ENCODE measurements at regions not wholly inside any gene's neighbourhood (a gene's known extent, or its start where the extent isn't known, plus 50 kb on each side); places are given as distances from the start of the nearest gene placed in this dataset.
"Not testable (repeated sequence)": the region's sequence is repeated elsewhere in the genome, so short reads cannot be mapped to it uniquely, and the experiment has no call there.

- H3K27ac Mint-ChIP-seq; H3K4me1 ChIP-seq (ENCODE audit: insufficient read depth, low read length); H3K27ac ChIP-seq (ENCODE audit: low read depth in 1 of 2, low read length in 2 of 2); H3K27me3 ChIP-seq (ENCODE audit: control insufficient read depth in 1 of 2, insufficient read depth in 2 of 2, low read length in 2 of 2); H3K4me3 ChIP-seq (ENCODE audit: low read length); H3K27me3 Mint-ChIP-seq; H3K9me3 Mint-ChIP-seq; CTCF ChIA-PET; H3K9me3 ChIP-seq (ENCODE audit: control insufficient read depth in 1 of 2, insufficient read depth in 1 of 2, low read length in 2 of 2); ATAC-seq (ENCODE audit: poor library complexity); POLR2A ChIA-PET; H3K4me3 Mint-ChIP-seq; DNase-seq; H3K36me3 ChIP-seq (ENCODE audit: insufficient read depth, low read length); intact Hi-C loops (cut with DNase I, micrococcal nuclease); H3K36me3 Mint-ChIP-seq (ENCODE audit: low read depth): not testable (repeated sequence)
- peaks cover 11% of the 10 kb centered on the region for H3K4me1 Mint-ChIP-seq (ENCODE audit: low read depth)
These were observed 110.2 kb downstream of the DDX11 start for GRCh38 chr12:31183899-31184298.

GRCh38 chr12:31184667-31185066 is 111.0 kb downstream of the DDX11 start:
- POLR2A ChIA-PET; intact Hi-C loops (cut with DNase I, micrococcal nuclease); H3K4me3 Mint-ChIP-seq; H3K27me3 Mint-ChIP-seq; H3K4me1 Mint-ChIP-seq (ENCODE audit: low read depth); H3K9me3 Mint-ChIP-seq; H3K27me3 ChIP-seq (ENCODE audit: control insufficient read depth in 1 of 2, insufficient read depth in 2 of 2, low read length in 2 of 2); CTCF ChIA-PET; H3K4me3 ChIP-seq (ENCODE audit: low read length); H3K4me1 ChIP-seq (ENCODE audit: insufficient read depth, low read length); H3K9me3 ChIP-seq (ENCODE audit: control insufficient read depth in 1 of 2, insufficient read depth in 1 of 2, low read length in 2 of 2); ATAC-seq (ENCODE audit: poor library complexity); H3K27ac ChIP-seq (ENCODE audit: low read depth in 1 of 2, low read length in 2 of 2); H3K36me3 ChIP-seq (ENCODE audit: insufficient read depth, low read length); DNase-seq; H3K36me3 Mint-ChIP-seq (ENCODE audit: low read depth); H3K27ac Mint-ChIP-seq: not testable (repeated sequence)

GRCh38 chr12:31192689-31193088 is 119.0 kb downstream of the DDX11 start:
- H3K36me3 ChIP-seq (ENCODE audit: insufficient read depth, low read length); ATAC-seq (ENCODE audit: poor library complexity); H3K4me3 Mint-ChIP-seq; H3K4me1 ChIP-seq (ENCODE audit: insufficient read depth, low read length); H3K27me3 ChIP-seq (ENCODE audit: control insufficient read depth in 1 of 2, insufficient read depth in 2 of 2, low read length in 2 of 2); H3K9me3 Mint-ChIP-seq; CTCF ChIA-PET; H3K4me1 Mint-ChIP-seq (ENCODE audit: low read depth); POLR2A ChIA-PET; H3K27ac ChIP-seq (ENCODE audit: low read depth in 1 of 2, low read length in 2 of 2); H3K27ac Mint-ChIP-seq; H3K36me3 Mint-ChIP-seq (ENCODE audit: low read depth); H3K4me3 ChIP-seq (ENCODE audit: low read length); intact Hi-C loops (cut with DNase I, micrococcal nuclease); H3K27me3 Mint-ChIP-seq; H3K9me3 ChIP-seq (ENCODE audit: control insufficient read depth in 1 of 2, insufficient read depth in 1 of 2, low read length in 2 of 2): not testable (repeated sequence)
- DNase-seq: peak in 1 of 14 experiments; percentile 8

GRCh38 chr12:31195620-31196019 is 122.0 kb downstream of the DDX11 start:
- H3K4me3 Mint-ChIP-seq; H3K4me1 Mint-ChIP-seq (ENCODE audit: low read depth); H3K36me3 ChIP-seq (ENCODE audit: insufficient read depth, low read length); POLR2A ChIA-PET; ATAC-seq (ENCODE audit: poor library complexity); CTCF ChIA-PET; H3K27me3 Mint-ChIP-seq; H3K27ac Mint-ChIP-seq; intact Hi-C loops (cut with DNase I, micrococcal nuclease); H3K36me3 Mint-ChIP-seq (ENCODE audit: low read depth); H3K4me1 ChIP-seq (ENCODE audit: insufficient read depth, low read length); H3K9me3 ChIP-seq (ENCODE audit: control insufficient read depth in 1 of 2, insufficient read depth in 1 of 2, low read length in 2 of 2); H3K9me3 Mint-ChIP-seq; H3K4me3 ChIP-seq (ENCODE audit: low read length); DNase-seq; H3K27me3 ChIP-seq (ENCODE audit: control insufficient read depth in 1 of 2, insufficient read depth in 2 of 2, low read length in 2 of 2); H3K27ac ChIP-seq (ENCODE audit: low read depth in 1 of 2, low read length in 2 of 2): not testable (repeated sequence)

GRCh38 chr12:31199476-31199875 is 125.8 kb downstream of the DDX11 start:
- H3K4me1 Mint-ChIP-seq (ENCODE audit: low read depth); H3K9me3 Mint-ChIP-seq; H3K27ac Mint-ChIP-seq; DNase-seq; POLR2A ChIA-PET; H3K4me1 ChIP-seq (ENCODE audit: insufficient read depth, low read length); CTCF ChIA-PET; H3K4me3 ChIP-seq (ENCODE audit: low read length); H3K36me3 Mint-ChIP-seq (ENCODE audit: low read depth); intact Hi-C loops (cut with DNase I, micrococcal nuclease); H3K27ac ChIP-seq (ENCODE audit: low read depth in 1 of 2, low read length in 2 of 2); H3K27me3 ChIP-seq (ENCODE audit: control insufficient read depth in 1 of 2, insufficient read depth in 2 of 2, low read length in 2 of 2); H3K4me3 Mint-ChIP-seq; H3K36me3 ChIP-seq (ENCODE audit: insufficient read depth, low read length); ATAC-seq (ENCODE audit: poor library complexity); H3K9me3 ChIP-seq (ENCODE audit: control insufficient read depth in 1 of 2, insufficient read depth in 1 of 2, low read length in 2 of 2): not testable (repeated sequence)
- peaks cover 15% of the 10 kb centered on the region for H3K27me3 Mint-ChIP-seq
